OCI-LY3 (cell line): ENCODE measurements at regions not wholly inside any gene's neighbourhood (a gene's known extent, or its start where the extent isn't known, plus 50 kb on each side); places are given as distances from the start of the nearest gene placed in this dataset.

Experiments
- H2AFZ ChIP-seq: fragments of 200-600, 300-600 bp; shearing (Covaris generic); 2 replicates; pipeline ENCODE4 v1.6.0; 2014; ENCODE audit warnings: antibody characterized with exemption, low read depth, low read length
- H3K27ac ChIP-seq: fragments of 200-600, 300-600 bp; sonication (generic); 2 replicates; pipeline ENCODE4 v1.5.1; 2014; ENCODE audit warnings: mild to moderate bottlenecking, low read length, moderate library complexity, mixed read lengths
- H3K27me3 ChIP-seq: fragments of 200-600, 300-600 bp; sonication (generic); 2 replicates; pipeline ENCODE4 v1.6.1; 2014; ENCODE audit warnings: low read depth, low read length, mixed read lengths
- H3K36me3 ChIP-seq: fragments of 200-600, 300-600 bp; sonication (generic); replicated peaks from 2 replicates; pipeline ENCODE3; 2014; ENCODE audit warnings: low read depth, low read length, mixed read lengths
- H3K4me1 ChIP-seq: fragments of 300-600, 200-600 bp; sonication (generic); 2 replicates; pipeline ENCODE4 v1.6.1; 2014; ENCODE audit warnings: low read length, mixed read lengths
- H3K4me2 ChIP-seq: fragments of 200-600, 300-600 bp; sonication (generic); 2 replicates; pipeline ENCODE4 v1.6.1; 2014; ENCODE audit warnings: low read length, mixed read lengths
- H3K4me3 ChIP-seq: fragments of 300-600, 200-600 bp; sonication (generic); 2 replicates; pipeline ENCODE4 v1.5.1; 2014; ENCODE audit warnings: antibody characterized with exemption, mild to moderate bottlenecking, low read length, moderate library complexity
- H3K79me2 ChIP-seq: fragments of 300-600, 200-600 bp; shearing (Covaris generic); 2 replicates; pipeline ENCODE4 v1.6.1; 2014; ENCODE audit warnings: mild to moderate bottlenecking, low read length, mixed read lengths
- H3K9ac ChIP-seq: fragments of 300-600, 200-600 bp; shearing (Covaris generic); 2 replicates; pipeline ENCODE4 v1.6.0; 2014; ENCODE audit warnings: mild to moderate bottlenecking, low read length, moderate library complexity
- H3K9me3 ChIP-seq: fragments of 200-600, 300-600 bp; shearing (Covaris generic); 2 replicates; pipeline ENCODE4 v1.6.1; 2014; ENCODE audit warnings: low read length, mixed read lengths; ENCODE audit not compliant: insufficient read depth
- H4K20me1 ChIP-seq: fragments of 200-600, 300-600 bp; sonication (generic); 2 replicates; pipeline ENCODE4 v1.6.1; 2016; ENCODE audit warnings: low read length, mixed read lengths; ENCODE audit not compliant: insufficient read depth
- CTCF ChIP-seq: fragments of 200-600, 300-600 bp; sonication (generic); IDR thresholded peaks from 2 replicates; pipeline ENCODE4 v1.5.1; 2014; ENCODE audit warnings: antibody characterized with exemption, low read length, low read depth
- EZH2phosphoT487 ChIP-seq: fragments of 200-600 bp; shearing (Covaris generic); IDR thresholded peaks from 2 replicates; pipeline ENCODE4 v1.6.1; 2018; ENCODE audit warnings: antibody characterized with exemption, mixed run types, low read depth

GRCh38 chr22:47859881-47860525 lies 1097.6 kb downstream of the TBC1D22A start:
- Histone ChIP-seq H3K27ac (no peak overlapping the region), H3K4me1 (no peaks in the 10 kb centered on the region), H2AFZ (no peak overlapping the region), H3K27me3 (no peaks in the 10 kb centered on the region), H4K20me1 (no peaks in the 10 kb centered on the region), H3K4me3 (no peak overlapping the region), H3K9ac (no peak overlapping the region), H3K36me3 (no peaks in the 10 kb centered on the region), H3K9me3 (0 out of 2 replicates have a peak, but pooled peaks cover 3% of the 10 kb centered on the region), H3K79me2 (no peaks in the 10 kb centered on the region), H3K4me2 (no peak overlapping the region)
- TF ChIP-seq EZH2phosphoT487: no peak
- TF ChIP-seq CTCF: no peak

DNA sequence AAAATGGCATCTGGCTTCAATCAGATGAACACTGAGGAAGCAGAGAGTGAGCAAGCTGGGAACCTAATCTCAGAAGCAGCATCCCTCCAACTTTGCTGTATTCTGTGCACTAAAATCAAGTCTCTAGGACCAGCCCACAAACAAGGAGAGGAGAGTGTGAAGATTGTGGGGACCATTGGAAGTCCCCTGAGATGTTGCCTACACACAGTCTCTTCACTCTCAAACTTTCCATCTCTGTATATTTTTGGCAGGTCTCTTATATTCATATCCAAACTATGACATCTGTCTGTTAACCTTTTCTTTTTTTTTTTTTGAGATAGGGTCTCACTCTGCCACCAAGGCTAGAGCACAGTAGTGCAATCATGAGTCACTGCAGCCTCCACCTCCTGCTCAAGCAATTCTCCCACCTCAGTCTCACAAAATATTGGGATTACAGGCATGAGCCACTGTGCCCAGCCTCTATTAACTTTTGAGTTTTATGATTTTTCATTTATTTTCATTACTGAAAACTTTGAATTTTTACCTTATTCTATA lies 1096.4 kb downstream of the TBC1D22A start:
- H3K4me3 ChIP-seq: no peak overlapping the region
- no peak for TF ChIP-seq EZH2phosphoT487
- TF ChIP-seq CTCF: no peak
- H3K27ac ChIP-seq: no peak overlapping the region
- H3K9ac ChIP-seq: no peak overlapping the region
- no peaks in the 10 kb centered on the region for H3K27me3 ChIP-seq
- no peaks in the 10 kb centered on the region for H4K20me1 ChIP-seq
- no peak overlapping the region for H3K4me2 ChIP-seq
- no peaks in the 10 kb centered on the region for H3K79me2 ChIP-seq
- H3K9me3 ChIP-seq: 0 out of 2 replicates have a peak, but pooled peaks cover 3% of the 10 kb centered on the region
- H2AFZ ChIP-seq: no peak overlapping the region
- no peaks in the 10 kb centered on the region for H3K36me3 ChIP-seq
- H3K4me1 ChIP-seq: peaks cover 1% of the 10 kb centered on the region; the same call in 1 of the 2 replicates

GRCh38 chr22:47854680-47855079 lies 1092.2 kb downstream of the TBC1D22A start:
- Histone ChIP-seq H3K4me1 (peaks cover 6% of the 10 kb centered on the region; the same call in 1 of the 2 replicates), H3K27me3 (0 out of 2 replicates have a peak, but pooled peaks cover 4% of the 10 kb centered on the region), H3K79me2 (no peaks in the 10 kb centered on the region), H4K20me1 (no peaks in the 10 kb centered on the region), H2AFZ (no peak overlapping the region), H3K4me3 (no peak overlapping the region), H3K9me3 (0 out of 2 replicates have a peak, but pooled peaks cover 3% of the 10 kb centered on the region), H3K36me3 (no peaks in the 10 kb centered on the region), H3K27ac (no peak overlapping the region), H3K9ac (no peak overlapping the region), H3K4me2 (no peak overlapping the region)
- TF ChIP-seq EZH2phosphoT487: no peak
- TF ChIP-seq CTCF: no peak

- Histone ChIP-seq H3K4me2 (no peak overlapping the region), H3K9me3 (0 out of 2 replicates have a peak, but pooled peaks cover 3% of the 10 kb centered on the region), H3K79me2 (no peaks in the 10 kb centered on the region), H3K4me3 (no peak overlapping the region), H3K9ac (no peak overlapping the region), H4K20me1 (no peaks in the 10 kb centered on the region), H3K27me3 (0 out of 2 replicates have a peak, but pooled peaks cover 4% of the 10 kb centered on the region), H3K27ac (no peak overlapping the region), H3K4me1 (peaks cover 6% of the 10 kb centered on the region; the same call in 1 of the 2 replicates), H2AFZ (no peak overlapping the region), H3K36me3 (no peaks in the 10 kb centered on the region)
- TF ChIP-seq EZH2phosphoT487 (no peak), CTCF (no peak)
These were observed 1091.8 kb downstream of the TBC1D22A start for GRCh38 chr22:47854251-47854650.
